ENCODE measurements at regions not wholly inside any gene's neighbourhood (a gene's known extent, or its start where the extent isn't known, plus 50 kb on each side); places are given as distances from the start of the nearest gene placed in this dataset.
"Not testable (repeated sequence)": the region's sequence is repeated elsewhere in the genome, so short reads cannot be mapped to it uniquely, and the experiment has no call there.

DNA sequence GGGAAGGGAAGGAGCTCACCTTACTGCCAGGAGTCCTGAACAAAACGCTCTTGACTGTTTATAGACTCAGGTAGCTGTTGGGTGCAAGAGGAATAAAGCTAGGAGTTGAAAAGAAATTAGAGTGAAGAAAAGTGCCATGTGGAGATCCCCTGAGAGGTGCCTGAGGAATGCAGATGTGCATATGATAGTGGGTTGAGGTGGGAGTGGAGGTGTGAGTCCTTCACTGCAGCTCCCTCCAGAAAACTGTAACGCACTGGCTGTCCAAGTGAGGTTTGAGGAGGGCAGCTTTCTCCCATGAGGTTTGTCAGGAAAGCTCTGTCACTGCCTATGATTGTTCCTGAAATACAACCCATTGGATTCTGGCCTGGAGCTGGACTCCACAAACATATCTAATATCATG is 904.8 kb upstream of the POT1 start:
- DNase-seq (ENCODE audit: low spot score) = no peak

DNA sequence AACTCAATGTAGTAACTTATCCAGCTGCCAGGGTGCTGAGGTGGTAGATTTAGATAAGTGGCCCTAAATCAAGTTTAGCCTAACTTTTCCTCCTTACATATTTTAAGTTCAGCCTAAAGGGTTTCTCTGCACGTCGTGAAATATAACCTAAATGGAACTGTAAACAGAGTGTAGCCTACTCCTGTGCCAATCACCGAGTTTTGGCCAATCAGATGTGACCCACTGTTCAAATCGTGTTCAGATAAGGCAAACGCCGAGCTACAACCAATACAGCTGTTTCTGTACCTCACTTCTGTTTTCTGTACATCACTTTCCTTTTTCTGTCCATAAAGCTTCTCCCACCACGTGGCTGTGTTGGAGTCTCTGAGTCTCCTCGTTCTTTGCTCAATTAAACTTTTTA is 904.2 kb upstream of the POT1 start:
- DNase-seq (ENCODE audit: low spot score) = no peak

DNA sequence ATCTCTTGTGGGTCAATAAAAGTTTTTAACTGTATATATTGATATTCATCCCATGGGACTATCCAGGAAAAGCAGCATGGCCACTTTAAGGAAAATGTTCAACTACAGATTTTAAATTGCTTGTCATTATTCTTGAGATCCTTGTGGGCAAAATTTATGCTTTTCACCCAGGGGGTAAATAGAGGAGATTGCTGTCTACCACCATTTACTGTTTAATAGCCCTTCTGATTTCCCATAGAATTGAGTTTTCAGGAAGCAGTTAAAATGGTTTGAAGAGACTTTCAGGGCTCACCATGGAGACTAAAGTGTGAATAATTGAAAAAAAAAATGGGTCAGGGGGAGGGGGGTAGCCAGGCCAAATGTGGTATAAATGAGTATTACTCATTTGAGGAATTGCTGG is 901.1 kb upstream of the POT1 start:
- DNase-seq (ENCODE audit: low spot score) = no peak

DNA sequence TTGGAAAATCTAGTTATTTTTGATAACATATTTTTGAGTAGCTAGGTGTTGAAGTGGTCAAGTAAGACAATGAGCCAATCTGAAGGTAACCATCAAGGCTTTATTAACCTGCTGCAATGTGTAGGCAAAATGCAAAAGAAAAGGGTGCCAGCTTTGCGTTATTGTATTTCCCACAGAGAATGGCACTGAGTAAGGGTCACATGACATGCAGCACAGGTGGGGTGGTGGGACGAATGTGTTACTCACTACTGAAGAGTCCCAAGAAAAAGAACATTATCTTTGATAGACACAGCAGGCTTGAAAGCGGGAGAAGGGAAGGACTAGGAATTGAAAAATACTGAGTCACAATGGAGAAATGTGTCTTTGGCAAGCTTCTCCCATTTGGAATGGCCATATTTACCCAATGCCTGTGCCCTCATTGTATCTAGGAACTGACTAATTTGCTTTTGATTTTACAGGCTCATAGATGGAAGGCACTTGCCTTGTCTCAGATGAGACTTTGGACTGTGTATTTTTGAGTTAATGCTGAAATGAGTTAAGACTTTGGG is 898.6 kb upstream of the POT1 start:
- no peak for DNase-seq (ENCODE audit: low spot score)

DNA sequence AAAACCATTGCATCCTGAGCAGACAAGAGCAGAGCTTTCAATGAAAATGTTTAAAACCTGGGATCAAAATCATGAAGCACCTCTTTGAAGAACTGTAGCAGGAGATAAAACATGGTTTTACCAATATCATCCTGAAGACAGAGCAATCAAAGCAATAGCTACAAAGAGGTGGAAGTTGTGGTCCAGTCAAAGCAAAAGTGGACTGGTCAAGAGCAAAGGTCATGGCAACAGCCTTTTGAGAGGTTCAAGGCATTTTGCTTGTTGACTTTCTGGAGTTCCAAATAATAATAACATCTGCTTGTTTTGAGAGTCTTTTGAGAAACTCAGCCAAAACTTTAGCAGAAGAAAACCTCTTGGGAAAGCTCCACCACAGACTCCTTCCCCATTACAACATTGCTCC is 893.9 kb upstream of the POT1 start:
- no peak for DNase-seq (ENCODE audit: low spot score)

DNA sequence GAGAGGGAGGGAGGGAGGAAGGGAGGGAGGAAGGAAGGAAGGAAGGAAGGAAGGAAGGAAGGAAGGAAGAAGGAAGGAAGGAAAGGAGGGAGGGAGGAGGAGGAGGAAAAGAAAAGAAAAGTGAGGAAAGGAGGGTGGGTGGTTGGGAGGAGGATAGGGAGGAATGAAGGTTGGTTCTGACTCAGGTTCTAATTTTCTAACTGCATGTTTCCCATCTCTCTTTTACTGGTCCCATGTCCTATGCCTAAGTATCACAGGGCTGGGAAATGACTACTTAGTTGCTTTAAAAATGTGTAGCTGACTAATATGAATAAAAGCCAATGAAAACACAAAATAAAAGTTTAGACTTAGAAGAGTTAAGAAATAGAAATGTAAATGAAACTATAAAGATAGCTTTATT is 890.9 kb upstream of the POT1 start:
- DNase-seq (ENCODE audit: low spot score) = no peak

DNA sequence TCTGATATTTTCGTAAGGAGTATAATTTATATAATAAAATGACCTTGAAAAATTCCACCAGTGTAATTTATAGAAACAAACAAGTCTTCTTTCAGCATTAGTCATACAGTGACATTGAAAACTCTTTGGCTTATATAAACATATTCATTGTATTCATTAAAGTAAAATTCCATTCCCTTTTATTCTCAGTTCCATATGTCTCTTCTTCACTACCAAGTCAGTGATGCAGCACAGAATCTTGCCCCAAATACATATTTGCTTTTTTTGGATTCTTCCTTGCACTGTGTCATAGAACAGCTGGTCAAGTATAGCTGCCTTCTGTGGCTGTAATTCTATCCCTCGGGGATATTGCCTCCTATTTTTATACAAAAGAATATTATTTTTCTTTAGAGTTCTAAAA is 884.5 kb upstream of the POT1 start:
- DNase-seq (ENCODE audit: low spot score) = no peak

DNA sequence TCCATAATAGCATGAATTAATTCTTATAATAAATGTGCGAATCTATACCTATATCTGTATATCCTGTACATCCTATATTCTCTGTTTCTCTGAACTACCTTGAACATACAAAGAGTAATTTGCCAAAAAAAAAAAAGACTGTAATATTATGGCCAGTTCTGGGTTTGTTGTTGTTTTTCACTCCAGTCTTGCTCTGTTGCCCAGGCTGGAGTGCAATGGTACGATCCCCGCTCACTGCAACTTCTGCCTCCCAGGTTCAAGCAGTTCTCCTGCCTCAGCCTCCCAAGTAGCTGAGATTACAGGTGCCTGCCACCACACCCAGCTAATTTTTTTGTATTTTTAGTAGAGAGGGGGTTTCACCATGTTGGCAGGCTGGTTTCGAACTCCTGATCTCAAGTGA is 876.9 kb upstream of the POT1 start:
- not testable (repeated sequence) for DNase-seq (ENCODE audit: low spot score)

DNA sequence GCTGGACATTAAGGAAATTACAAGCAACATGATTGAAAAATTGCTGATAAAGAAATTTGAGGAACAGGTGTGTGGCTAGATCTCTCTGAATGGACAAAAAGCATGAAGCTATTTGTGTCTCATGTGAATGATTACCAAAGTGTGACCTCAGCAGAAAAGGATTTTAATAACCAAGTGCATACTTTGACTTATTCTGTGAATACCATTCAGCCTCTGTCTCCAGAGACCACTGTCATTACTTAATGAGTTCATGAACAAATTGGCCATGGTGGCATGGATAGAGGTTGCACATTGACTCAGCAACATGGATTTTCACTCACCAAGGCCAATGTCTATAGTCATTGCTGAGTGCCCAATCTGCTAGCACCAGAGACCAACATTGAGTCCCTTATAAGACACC is 874.6 kb upstream of the POT1 start:
- DNase-seq (ENCODE audit: low spot score) = no peak

DNA sequence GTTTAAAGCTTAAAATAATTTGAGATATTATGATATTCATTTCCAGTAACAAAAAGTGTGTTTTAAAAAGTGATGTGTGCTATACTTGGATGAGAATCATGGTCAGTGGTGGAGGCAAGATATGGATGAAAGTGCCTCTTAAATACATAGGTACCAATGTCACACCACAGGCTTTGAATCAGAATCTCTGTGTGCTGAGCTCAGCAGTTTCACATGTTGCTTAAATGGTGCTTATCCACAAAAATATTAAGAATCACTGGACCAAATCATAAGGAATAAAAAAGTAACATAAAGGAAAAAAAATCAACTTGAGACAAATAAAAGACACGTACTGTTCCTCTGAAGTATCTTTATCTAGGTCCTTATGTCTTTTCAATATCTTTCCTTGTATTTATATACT is 850.5 kb upstream of the POT1 start:
- no peak for DNase-seq (ENCODE audit: low spot score)

DNA sequence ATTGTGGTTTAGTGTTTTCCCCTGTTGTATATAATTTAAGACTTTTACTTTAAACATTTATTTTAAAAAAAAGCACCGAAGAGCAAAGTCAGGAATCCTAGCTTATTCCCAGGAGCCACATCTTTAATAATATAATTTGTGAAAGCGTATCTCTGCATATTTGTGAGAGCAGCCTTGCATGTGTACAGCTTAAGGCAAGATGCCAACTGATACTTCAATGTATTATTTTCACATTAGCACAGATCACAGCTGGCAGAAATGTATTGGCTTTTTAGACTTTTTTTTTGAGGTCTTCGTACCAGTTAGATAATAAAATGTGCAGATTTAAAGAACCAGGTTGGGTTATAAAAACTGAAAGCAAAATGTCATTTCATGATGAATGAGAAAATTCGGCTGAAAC is 845.7 kb upstream of the POT1 start:
- DNase-seq (ENCODE audit: low spot score) = no peak

DNA sequence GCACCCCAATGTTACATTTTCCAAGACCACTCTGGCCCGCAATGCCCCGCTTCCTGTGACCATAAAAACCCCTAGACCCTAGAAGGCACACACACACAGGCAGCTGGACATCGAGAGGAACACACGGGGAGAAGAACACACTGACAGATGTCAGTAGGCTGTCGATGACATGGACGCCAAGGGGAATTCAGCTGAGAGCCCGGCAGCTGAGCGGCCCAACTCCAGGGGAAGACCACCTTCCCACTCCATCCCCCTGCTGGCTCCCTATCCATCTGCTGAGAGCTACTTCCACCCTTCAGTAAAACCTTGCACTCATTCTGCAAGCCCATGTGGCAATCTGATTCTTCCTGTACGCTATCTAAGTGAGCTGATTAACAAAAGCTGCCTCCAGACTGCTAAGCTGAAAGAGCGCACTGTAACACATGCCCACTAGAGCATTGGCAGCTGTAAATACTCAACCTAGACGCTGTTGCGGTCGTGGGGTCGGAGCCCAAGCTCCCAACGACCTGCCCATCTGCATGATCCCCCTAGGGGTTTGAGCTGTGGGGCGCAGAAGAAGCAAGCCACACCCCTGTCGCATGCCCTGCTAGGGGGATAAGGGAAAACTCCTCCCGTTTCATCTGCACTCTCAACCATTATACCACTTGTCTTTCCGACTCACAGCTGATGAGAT is 843.6 kb upstream of the POT1 start:
- no peak for DNase-seq (ENCODE audit: low spot score)

DNA sequence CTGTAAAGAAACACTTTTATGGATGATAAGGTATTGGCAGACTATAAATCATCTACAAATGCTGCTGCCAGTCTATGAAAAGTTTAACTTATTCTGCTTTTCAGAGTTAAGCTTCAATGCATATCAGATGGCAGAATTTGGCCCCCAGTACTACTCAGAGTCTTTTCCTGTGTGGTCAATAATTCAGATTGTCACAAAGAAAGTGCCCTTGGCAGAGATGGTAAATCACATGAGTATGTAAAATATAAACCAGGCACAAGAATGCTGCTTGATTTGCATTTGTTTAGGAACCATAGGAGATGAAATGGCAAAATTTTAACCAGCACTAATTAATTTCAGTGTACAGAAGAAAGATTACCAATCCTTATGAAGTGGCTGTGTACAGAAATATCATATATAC is 818.3 kb upstream of the POT1 start:
- DNase-seq (ENCODE audit: low spot score) = no peak

DNA sequence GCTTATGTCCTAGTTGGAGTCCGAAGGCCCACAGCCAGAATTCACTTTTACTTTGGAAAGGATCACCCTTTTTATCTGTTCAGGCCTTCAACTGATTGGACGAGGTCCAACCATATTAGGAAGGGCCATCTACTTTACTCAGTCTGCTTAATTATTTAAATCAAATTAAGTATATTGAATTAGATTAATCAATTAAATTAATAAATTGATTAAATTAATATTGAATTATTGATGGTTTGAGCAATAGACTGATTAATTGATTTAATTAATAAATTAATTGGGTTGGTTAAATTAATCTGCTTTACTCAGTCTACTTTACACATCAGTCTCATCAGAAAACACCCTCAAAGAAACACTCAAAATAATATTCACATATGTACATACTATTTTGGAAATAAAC is 816.9 kb upstream of the POT1 start:
- no peak for DNase-seq (ENCODE audit: low spot score)

DNA sequence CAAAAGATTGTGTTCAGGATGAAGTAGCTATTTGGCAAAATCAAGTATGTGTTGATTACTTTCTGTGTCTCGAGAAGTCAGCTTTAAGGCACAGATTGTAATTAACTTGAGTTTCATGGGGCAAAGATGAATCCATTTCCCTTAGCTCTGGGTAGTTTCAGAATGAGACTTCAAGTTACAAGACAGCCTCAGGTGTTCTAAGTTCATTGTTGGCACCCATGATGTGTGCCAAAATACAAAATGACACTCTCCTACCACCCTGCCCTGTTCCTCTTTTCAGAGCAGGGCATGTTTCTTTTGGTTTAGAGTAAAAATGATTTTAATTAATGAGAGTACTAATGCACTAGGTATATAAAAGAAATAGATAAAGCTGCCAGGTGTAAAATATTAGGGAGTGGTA is 797.6 kb upstream of the POT1 start:
- DNase-seq (ENCODE audit: low spot score) = no peak

DNA sequence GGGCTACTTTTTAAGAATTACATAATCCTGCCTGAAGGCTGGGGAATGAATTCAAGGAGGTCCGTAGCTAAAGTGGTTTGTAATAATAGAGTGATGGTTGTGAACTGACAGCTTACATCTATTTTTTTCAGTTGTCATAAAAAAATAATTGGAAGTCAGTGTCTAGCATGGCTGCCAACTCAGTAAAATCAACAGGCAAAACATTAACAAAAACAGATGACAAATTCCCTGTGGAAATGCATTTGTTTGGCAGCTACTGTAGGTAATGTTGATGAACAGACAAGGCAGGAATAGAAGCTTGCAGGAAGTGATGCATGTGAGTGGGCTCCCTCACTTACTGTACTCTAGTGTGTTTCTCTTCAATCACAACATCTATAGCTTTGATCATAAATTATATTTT is 766.0 kb upstream of the POT1 start:
- no peak for DNase-seq (ENCODE audit: low spot score)

DNA sequence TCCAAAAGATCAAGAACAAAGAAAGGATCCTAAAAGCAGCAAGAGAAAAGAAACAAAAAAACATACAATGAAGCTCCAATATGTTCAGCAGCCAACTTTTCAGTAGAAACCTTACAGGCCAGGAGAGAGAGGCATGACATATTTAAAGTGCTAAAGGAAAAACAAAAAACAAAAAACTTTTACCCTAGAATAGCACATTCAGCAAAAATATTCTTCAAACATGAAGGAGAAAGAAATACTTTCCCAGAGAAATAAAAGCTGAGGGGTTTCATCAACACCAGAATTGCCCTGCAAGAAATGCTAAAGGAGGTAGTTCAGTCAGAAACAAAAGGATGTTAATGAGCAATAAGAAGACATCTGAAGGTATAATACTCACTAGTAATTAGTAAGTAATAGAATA is 753.5 kb upstream of the POT1 start:
- DNase-seq (ENCODE audit: low spot score) = no peak

DNA sequence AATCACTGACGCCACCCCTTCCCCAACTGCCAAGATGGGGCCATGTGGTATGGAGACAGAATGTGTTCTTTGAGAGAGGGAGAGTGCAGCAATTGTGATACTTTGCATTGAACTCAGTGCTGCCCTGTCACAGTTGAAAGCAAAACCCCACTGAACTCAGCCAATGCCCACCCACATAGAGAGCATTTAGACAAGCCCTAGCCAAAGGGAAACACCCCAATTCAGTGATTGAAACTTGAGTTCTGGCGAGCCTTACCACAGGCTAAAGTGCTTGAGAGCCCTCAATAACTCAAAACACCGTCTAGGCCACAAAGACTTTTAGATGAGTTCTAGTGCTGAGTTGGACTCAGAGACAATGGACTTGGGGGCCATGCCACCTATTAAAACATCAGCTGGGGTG is 751.9 kb upstream of the POT1 start:
- DNase-seq (ENCODE audit: low spot score) = no peak

DNA sequence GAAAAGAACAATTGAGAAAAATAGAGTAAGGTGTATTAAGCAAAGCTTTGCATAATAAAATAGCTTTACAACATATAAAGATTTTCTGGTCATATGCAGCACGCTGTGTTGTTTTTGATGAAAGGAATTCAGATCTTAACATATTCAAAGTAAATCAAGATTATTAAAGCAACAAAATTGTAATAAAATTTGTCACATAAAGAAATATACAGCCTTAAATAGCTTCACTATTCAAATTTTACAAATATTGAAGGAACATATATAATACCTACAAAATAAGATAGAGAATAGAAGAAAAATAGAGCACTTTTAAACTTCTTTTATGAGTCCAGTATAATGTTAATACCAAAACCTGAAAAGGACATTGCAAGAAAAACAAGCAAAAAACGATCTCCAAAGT is 749.1 kb upstream of the POT1 start:
- DNase-seq (ENCODE audit: low spot score) = no peak

DNA sequence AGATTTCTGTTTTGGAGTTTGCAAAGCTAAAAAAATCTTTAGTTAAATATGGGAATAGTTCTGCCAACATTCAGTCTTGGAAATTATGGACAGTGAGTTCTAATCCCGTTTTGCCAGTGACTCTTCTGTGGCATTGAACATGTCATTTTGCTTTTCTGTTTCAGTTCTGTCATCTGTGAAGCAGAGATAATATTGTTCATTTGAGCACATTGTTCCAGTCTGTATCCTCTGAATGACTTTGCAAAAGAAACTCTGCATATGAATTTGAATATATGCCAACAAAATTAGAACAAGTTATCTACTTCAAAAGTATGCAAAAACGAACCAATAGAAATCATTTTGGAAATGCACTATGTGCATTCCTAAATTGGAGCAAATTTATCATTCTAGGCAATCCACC is 746.0 kb upstream of the POT1 start:
- no peak for DNase-seq (ENCODE audit: low spot score)

DNA sequence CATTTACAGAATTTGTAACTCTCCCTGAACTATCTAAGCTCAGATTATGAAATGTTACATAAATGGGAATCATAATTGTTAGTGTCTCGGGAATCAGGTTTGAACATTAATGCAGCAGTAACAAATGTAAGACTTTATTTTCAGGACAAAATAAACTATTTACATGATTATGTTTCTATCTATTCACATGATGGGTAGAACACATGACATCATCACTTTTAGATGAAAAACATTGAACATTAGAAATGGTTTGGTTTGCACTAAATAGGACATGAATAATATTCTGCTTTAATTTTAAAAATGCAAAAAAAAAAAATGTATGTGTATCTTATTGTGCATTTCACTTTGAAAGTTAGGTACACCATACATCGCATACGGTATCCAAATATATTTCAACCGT is 745.5 kb upstream of the POT1 start:
- DNase-seq (ENCODE audit: low spot score) = no peak

DNA sequence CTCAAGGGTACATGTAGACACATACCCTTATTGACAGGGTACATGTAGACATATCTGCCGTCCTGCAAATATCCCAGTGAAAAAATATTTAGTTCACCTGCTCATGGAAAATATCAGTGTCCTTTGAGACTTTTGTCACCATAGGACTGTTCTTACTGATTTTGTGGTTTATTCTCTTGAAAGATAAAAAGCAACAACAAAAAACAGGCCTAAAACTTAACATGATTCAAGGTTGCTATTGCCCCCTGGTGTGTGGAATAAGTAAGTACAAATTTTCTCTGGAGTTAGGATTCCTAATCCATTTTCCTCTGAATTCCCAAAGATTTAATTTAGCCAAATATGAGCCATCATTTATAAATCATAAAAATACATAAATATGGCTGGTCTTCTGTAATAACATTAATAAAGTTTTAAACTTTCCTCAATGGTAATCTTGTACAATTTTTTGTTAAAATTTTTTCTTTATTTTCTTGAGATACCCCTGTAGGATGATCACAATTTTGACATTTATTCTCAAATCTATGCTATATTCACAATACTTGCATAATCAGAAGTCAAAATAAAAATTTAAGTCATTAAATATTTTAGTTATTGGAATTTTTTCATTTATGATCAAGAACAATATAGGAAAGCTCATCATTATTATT is 741.4 kb upstream of the POT1 start:
- no peak for DNase-seq (ENCODE audit: low spot score)

DNA sequence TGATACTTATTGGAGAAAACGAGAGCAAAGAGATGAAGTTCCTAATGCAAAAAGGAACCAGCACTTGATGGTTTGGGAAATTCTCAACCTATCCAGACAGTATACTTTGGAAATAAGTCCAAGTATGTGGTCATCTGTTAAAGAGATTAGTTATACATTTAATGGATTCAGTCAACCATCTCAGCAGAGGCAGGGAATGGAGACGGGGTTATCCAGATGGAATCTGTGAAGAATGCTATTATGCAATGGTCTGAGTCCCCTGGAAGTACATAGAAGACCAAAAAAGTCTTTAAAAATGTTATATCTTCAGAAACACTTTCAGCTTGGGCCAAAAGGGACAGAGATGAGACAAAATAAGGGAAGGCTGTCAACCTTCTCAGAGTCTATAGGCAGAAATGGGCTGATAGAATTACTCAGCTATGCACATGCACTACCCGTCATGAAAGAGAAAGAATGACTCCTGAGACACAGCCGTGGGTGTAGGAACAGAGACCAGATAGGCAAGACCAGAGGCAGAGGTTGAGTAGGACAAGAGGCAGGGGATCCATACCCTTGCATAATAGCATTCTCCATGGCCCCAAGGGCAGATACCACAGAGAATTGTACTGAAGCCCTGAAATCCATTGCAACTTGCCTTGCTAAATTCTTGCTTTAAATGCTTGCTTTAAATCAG is 738.8 kb upstream of the POT1 start:
- no peak for DNase-seq (ENCODE audit: low spot score)

DNA sequence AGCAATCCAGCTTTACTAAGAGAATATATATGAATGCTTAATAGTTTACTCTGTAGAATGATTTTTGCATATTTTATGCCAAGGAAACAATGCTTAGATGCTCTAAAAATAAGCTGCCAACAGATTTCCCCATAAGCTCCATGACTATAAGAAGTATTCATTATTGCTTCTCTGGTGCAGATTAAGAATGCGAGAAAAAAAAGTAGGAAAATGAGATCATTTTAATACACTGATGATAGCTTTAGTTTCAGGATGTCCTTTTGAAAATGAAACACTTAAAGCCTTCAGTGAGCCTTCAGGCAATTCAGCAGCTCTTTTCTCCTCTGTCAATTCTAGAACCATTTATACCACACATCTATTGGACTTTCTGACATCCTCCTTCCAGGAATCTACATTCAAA is 735.0 kb upstream of the POT1 start:
- DNase-seq (ENCODE audit: low spot score) = no peak

All from hematopoietic multipotent progenitor cell treated with erythropoietin and hydrocortisone succinate and interleukin-3 and kit ligand, for 17 days (in vitro differentiated cells).